Mucosa of descending colon (tissue), 3 donors: ENCODE measurements at regions not wholly inside any gene's neighbourhood (a gene's known extent, or its start where the extent isn't known, plus 50 kb on each side); places are given as distances from the start of the nearest gene placed in this dataset.

Source experiments
- ATAC-seq: fragments of 200-7000 bp; cut with Tn5 transposase; one replicate; pipeline ENCODE4 v1.9.1; 2020; ENCODE audit warnings: mild to moderate bottlenecking, moderate library complexity
- DNase-seq, 3 donors: peaks; one replicate each; pipeline ENCODE4 v3.0.0-alpha.2; 2020
- H3K36me3 ChIP-seq: fragments of 200-600 bp; one replicate; pipeline ENCODE4 v1.8.0; 2021; ENCODE audit warnings: low read depth, mild to moderate bottlenecking
- H3K4me1 ChIP-seq: fragments of 200-600 bp; one replicate; pipeline ENCODE4 v1.8.0; 2021; ENCODE audit warnings: low read depth, mild to moderate bottlenecking
- H3K4me3 ChIP-seq: fragments of 200-600 bp; one replicate; pipeline ENCODE4 v1.8.0; 2021; ENCODE audit warnings: mild to moderate bottlenecking
- H3K9me3 ChIP-seq: fragments of 200-600 bp; one replicate; pipeline ENCODE4 v1.8.0; 2021; ENCODE audit warnings: mild to moderate bottlenecking
- CTCF ChIP-seq: fragments of 200-600 bp; IDR thresholded peaks from one replicate; pipeline ENCODE4 v1.8.0; 2022; ENCODE audit warnings: antibody characterized with exemption, mild to moderate bottlenecking
- intact Hi-C, 2 donors: fragments of 100-400 bp; cut with DNase I in 1 of 2; cut with micrococcal nuclease in 1 of 2; formaldehyde crosslinking; loops; one replicate each; pipeline versions ENCODE4 v1.11.0 to v1.11.1; 2022; cut with DNase I, micrococcal nuclease
- donor health status: DM: no; HTN: no; CAD: no; lungs with moderate emphysema.
- donor health status: DM: no; HTN: no; CAD: no.
- donor health status: DM: no; HTN: yes; CAD: no.

- no peak for TF ChIP-seq CTCF
- intact Hi-C loops, result no loop called here
- DNase-seq (no peak), ATAC-seq (no peak)
- H3K4me1 ChIP-seq, result no peaks in the 10 kb centered on the region
- H3K4me3 ChIP-seq, result no peak overlapping the region
- H3K9me3 ChIP-seq, result no peaks in the 10 kb centered on the region
- H3K36me3 ChIP-seq, result no peaks in the 10 kb centered on the region
Measured at GRCh38 chr2:122210898-122211856, 455.7 kb downstream of the TSN start.

- intact Hi-C loops, result no loop called here
- Histone ChIP-seq H3K9me3 (no peaks in the 10 kb centered on the region), H3K36me3 (no peaks in the 10 kb centered on the region), H3K4me3 (no peak overlapping the region), H3K4me1 (no peaks in the 10 kb centered on the region)
- TF ChIP-seq CTCF, result no peak
- ATAC-seq (no peak), DNase-seq (no peak)
Measured at GRCh38 chr2:122213312-122213711, 457.9 kb downstream of the TSN start.

DNA sequence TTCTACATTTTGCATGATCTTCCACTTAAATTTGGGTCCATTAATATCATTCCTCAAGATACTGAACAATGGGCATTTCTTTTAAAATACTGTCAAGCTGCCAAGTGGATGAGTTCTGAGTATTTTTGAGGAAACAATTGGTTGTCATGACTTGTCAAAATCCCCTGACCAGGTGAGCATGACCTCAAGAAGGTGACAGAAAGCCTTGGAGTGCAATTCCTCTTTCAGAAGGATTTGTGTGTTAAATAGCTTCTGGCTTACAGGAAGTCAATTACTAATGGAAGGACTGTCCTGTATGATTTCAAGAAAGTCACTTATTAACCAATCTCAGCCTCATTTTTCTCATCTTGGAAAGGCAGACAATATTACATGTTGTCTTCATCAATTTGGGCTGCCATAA lies 460.6 kb downstream of the TSN start:
- no peak overlapping the region for H3K4me3 ChIP-seq
- intact Hi-C loops, result no loop called here
- TF ChIP-seq CTCF, result no peak
- H3K36me3 ChIP-seq, result no peaks in the 10 kb centered on the region
- H3K9me3 ChIP-seq, result no peaks in the 10 kb centered on the region
- ATAC-seq (no peak), DNase-seq (no peak)
- no peaks in the 10 kb centered on the region for H3K4me1 ChIP-seq

DNA sequence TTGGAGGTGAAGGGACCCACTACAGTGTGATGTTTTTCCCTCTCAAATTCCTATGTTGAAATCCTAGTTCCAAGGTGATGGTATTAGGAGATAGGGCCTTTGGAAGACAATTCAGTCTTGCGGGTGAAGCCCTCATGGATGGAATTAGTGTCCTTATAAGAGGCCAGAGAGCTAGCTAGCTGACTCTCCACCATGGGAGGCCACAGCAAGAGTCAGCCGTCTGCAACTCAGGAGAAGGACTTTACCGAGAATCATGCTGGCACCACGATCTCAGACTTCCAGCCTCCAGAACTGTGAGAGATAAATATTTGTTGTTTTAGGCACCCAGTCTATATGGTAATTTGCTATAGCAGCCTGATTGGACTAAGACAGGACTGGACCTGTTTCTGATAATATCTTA lies 461.4 kb downstream of the TSN start:
- H3K9me3 ChIP-seq, result no peaks in the 10 kb centered on the region
- no peak for TF ChIP-seq CTCF
- DNase-seq (no peak), ATAC-seq (no peak)
- no peak overlapping the region for H3K4me3 ChIP-seq
- H3K4me1 ChIP-seq, result no peaks in the 10 kb centered on the region
- no peaks in the 10 kb centered on the region for H3K36me3 ChIP-seq
- intact Hi-C loops, result no loop called here

GRCh38 chr2:122218596-122218995 lies 463.1 kb downstream of the TSN start:
- no peak for TF ChIP-seq CTCF
- ATAC-seq (no peak), DNase-seq (no peak)
- H3K36me3 ChIP-seq, result no peaks in the 10 kb centered on the region
- H3K4me3 ChIP-seq, result no peak overlapping the region
- H3K9me3 ChIP-seq, result no peaks in the 10 kb centered on the region
- intact Hi-C loops, result no loop called here
- no peaks in the 10 kb centered on the region for H3K4me1 ChIP-seq
